Cardiac fibroblast (primary cell): ENCODE measurements at regions not wholly inside any gene's neighbourhood (a gene's known extent, or its start where the extent isn't known, plus 50 kb on each side); places are given as distances from the start of the nearest gene placed in this dataset.

Experiments used
- DNase-seq, 2 donors: peaks; one replicate each; pipeline versions ENCODE4 v3.0.0 to v3.0.0-alpha.2; 2010; ENCODE audit warnings: low read depth in 2 of 2
- H3K4me3 ChIP-seq, 2 donors: replicated peaks in 1 of 2; 1 replicate in 1 of 2; 2 replicates in 1 of 2; pipeline ENCODE4 v1.5.1; 2011; ENCODE audit warnings: low read depth in 2 of 2, low read length in 2 of 2, mild to moderate bottlenecking in 2 of 2, moderate library complexity in 1 of 2
- TF ChIP-seq, protein P1 (sequence below): IDR thresholded peaks from one replicate; pipeline ENCODE4 v1.5.1; 2011; ENCODE audit warnings: low read depth, mild to moderate bottlenecking, low read length, inconsistent platforms

- no peak for DNase-seq
- no peak overlapping the region for H3K4me3 ChIP-seq
- TF ChIP-seq, protein P1, sequence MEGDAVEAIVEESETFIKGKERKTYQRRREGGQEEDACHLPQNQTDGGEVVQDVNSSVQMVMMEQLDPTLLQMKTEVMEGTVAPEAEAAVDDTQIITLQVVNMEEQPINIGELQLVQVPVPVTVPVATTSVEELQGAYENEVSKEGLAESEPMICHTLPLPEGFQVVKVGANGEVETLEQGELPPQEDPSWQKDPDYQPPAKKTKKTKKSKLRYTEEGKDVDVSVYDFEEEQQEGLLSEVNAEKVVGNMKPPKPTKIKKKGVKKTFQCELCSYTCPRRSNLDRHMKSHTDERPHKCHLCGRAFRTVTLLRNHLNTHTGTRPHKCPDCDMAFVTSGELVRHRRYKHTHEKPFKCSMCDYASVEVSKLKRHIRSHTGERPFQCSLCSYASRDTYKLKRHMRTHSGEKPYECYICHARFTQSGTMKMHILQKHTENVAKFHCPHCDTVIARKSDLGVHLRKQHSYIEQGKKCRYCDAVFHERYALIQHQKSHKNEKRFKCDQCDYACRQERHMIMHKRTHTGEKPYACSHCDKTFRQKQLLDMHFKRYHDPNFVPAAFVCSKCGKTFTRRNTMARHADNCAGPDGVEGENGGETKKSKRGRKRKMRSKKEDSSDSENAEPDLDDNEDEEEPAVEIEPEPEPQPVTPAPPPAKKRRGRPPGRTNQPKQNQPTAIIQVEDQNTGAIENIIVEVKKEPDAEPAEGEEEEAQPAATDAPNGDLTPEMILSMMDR, result no peak
Observed at GRCh38 chr22:49185312-49185969, 642.2 kb downstream of the BRD1 start.

DNA sequence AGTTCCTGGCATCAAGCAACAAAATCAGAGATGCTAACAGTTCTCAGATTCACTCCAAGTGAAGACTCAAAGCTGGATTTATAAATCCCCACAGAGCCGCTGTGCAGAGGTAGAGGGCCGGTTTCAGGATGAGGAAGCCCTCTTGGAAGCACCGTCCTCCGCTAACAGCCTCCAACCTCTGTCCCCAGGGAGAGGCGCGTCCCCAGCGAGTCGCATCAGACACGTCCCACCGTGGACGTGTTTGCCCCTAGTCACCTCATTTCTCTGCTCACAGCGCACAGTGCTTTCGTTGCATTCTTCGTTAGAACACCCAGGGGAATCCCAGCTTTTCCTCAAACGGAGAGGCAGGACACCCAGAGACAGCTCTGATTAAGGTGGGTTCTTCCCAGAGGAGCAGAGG lies 642.9 kb downstream of the BRD1 start:
- TF ChIP-seq, protein P1, result no peak
- H3K4me3 ChIP-seq, result no peak overlapping the region

GRCh38 chr22:49183826-49184216 lies 643.9 kb downstream of the BRD1 start:
- TF ChIP-seq, protein P1, result no peak
- no peak for DNase-seq
- no peak overlapping the region for H3K4me3 ChIP-seq

More for the DNA sequence above, 642.9 kb downstream of the BRD1 start:
- no peak for DNase-seq

DNA sequence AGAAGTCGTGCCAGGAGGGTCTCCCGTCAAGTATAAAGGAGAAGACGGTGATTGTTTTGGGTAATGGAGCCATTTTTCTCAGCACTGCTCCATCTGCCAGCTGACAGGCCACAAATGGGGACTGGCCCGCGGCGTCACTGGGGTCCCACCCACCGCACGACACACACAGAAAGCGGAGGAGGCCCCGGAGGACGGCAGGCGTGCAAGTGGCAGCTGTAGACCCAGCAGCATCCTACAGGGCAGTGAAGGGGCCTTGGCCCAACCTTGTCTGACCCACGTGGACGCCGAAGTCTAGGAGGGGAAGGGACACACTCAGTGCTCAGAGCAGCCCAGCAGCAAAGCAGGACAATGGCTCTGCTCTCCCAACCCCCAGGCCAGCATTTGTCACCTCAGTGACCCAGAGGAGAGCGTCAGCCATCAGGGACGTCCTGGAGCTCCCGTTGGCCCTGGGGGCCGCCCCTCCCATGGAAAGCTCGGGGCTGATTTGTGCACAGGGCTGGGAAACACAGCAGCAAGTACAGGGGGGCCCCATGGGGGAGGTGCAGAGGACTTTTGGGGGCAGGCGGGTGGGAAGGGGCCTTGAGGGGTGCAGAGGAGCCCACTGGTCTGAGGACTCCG lies 644.4 kb downstream of the BRD1 start:
- H3K4me3 ChIP-seq, result no peak overlapping the region
- no peak for DNase-seq

DNA sequence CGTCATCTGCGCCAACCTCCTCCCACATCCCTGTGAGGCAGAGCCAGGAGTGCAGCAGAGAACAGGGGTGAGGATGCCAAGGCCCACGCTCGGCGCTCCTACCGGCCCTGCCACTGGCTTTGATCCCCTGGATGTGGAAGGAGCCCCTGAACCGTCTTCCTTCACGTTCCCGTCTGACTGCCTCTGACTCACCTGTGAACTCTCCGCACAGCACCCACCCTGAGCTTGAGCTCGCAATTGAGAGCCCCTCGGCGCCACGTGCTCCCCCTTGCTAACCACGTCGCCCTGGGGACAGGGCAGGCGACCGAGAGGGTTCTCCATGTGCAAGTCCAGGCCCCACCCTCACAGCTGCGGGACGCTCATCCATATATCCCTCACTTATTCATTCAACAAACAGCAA lies 645.3 kb downstream of the BRD1 start:
- no peak for DNase-seq
- TF ChIP-seq, protein P1, result no peak
- no peak overlapping the region for H3K4me3 ChIP-seq

More for the DNA sequence above, 644.4 kb downstream of the BRD1 start:
- TF ChIP-seq, protein P1, result no peak

- H3K4me3 ChIP-seq, result no peak overlapping the region
- TF ChIP-seq, protein P1, result no peak
- DNase-seq, result no peak
Observed at GRCh38 chr22:49181942-49182341, 645.7 kb downstream of the BRD1 start.
